ENCODE measurements at regions not wholly inside any gene's neighbourhood (a gene's known extent, or its start where the extent isn't known, plus 50 kb on each side); places are given as distances from the start of the nearest gene placed in this dataset.

- TF ChIP-seq ZXDC (CRISPR knock-in tag; IDR thresholded peaks at IDR 0.05) = no peak
- peak; percentile 35 for TF ChIP-seq ZBTB43 (CRISPR knock-in tag; conservative IDR thresholded peaks at IDR 0.05)
- TF ChIP-seq SIX4 (CRISPR knock-in tag; IDR thresholded peaks at IDR 0.05) = no peak
- no peak for TF ChIP-seq ZNF841 (CRISPR knock-in tag; IDR thresholded peaks at IDR 0.05; ENCODE audit: borderline replicate concordance)
- no peak for TF ChIP-seq CBX1 (IDR thresholded peaks at IDR 0.05; ENCODE audit: low read depth)
- TF ChIP-seq DNMT1 (CRISPR knock-in tag; IDR thresholded peaks at IDR 0.05) = no peak
- TF ChIP-seq ZNF780A (CRISPR knock-in tag; IDR thresholded peaks at IDR 0.05) = no peak
- TF ChIP-seq FOXO4 (CRISPR knock-in tag; conservative IDR thresholded peaks at IDR 0.05) = no peak
- no peak for TF ChIP-seq ZNF362 (CRISPR knock-in tag; IDR thresholded peaks at IDR 0.05; ENCODE audit: borderline replicate concordance)
- no peak for TF ChIP-seq KLF13 (CRISPR knock-in tag; IDR thresholded peaks at IDR 0.05)
- no peak for TF ChIP-seq NFE2L2 (IDR thresholded peaks at IDR 0.05; ENCODE audit: low read length)
- TF ChIP-seq ZBTB1 (CRISPR knock-in tag; IDR thresholded peaks at IDR 0.05; ENCODE audit: borderline replicate concordance) = no peak
- no peak for TF ChIP-seq NAIF1 (CRISPR knock-in tag; IDR thresholded peaks at IDR 0.05; ENCODE audit: borderline replicate concordance)
- no peak for TF ChIP-seq PBX2 (CRISPR knock-in tag; IDR thresholded peaks at IDR 0.05)
- no peak for TF ChIP-seq TERF1 (CRISPR knock-in tag; IDR thresholded peaks at IDR 0.05)
- no peak for TF ChIP-seq GLMP (CRISPR knock-in tag; IDR thresholded peaks at IDR 0.05; ENCODE audit: borderline replicate concordance)
- no peak for TF ChIP-seq SOX6 (IDR thresholded peaks at IDR 0.05)
- TF ChIP-seq SOX6 (CRISPR knock-in tag; IDR thresholded peaks at IDR 0.05) = peak; percentile 27; the same call in 1 of the 2 replicates
- no peak for TF ChIP-seq ZNF879 (CRISPR knock-in tag; IDR thresholded peaks at IDR 0.05)
- no peak for TF ChIP-seq RFX3 (CRISPR knock-in tag; IDR thresholded peaks at IDR 0.05)
Observed at GRCh38 chr1:148388260-148389026, 94.7 kb downstream of the PPIAL4G start (continued).
